HUES6 (cell line): ENCODE measurements at regions not wholly inside any gene's neighbourhood (a gene's known extent, or its start where the extent isn't known, plus 50 kb on each side); places are given as distances from the start of the nearest gene placed in this dataset.
A peak's percentile ranks its signal among the peaks of the same experiment; 100 is the strongest.
"Not testable (repeated sequence)": the region's sequence is repeated elsewhere in the genome, so short reads cannot be mapped to it uniquely, and the experiment has no call there.

Source experiments
- H3K27ac ChIP-seq: 2 replicates; pipeline ENCODE4 v1.7.0; 2013; ENCODE audit warnings: low read depth, mild to moderate bottlenecking, low read length, inconsistent platforms
- H3K27me3 ChIP-seq: 2 replicates; pipeline ENCODE4 v1.6.1; 2013; ENCODE audit warnings: low read length; ENCODE audit not compliant: control insufficient read depth, insufficient read depth
- H3K36me3 ChIP-seq: 2 replicates; pipeline ENCODE4 v1.6.1; 2013; ENCODE audit warnings: low read length; ENCODE audit not compliant: control insufficient read depth, insufficient read depth
- H3K4me1 ChIP-seq: 2 replicates; pipeline ENCODE4 v1.6.1; 2013; ENCODE audit warnings: low read length; ENCODE audit not compliant: control insufficient read depth, insufficient read depth
- H3K4me3 ChIP-seq: 2 replicates; pipeline ENCODE4 v1.5.1; 2013; ENCODE audit warnings: low read depth, low read length
- H3K9ac ChIP-seq: one replicate; pipeline ENCODE4 v1.6.1; 2013; ENCODE audit warnings: mild to moderate bottlenecking, low read length
- H3K9me3 ChIP-seq: 2 replicates; pipeline ENCODE4 v1.6.1; 2013; ENCODE audit warnings: low read depth, low read length; ENCODE audit not compliant: control insufficient read depth, insufficient read depth

GRCh38 chr15:35695003-35695402, 149.0 kb upstream of the DPH6 start:
- no peak overlapping the region for H3K4me3 ChIP-seq
- H3K36me3 ChIP-seq = no peaks in the 10 kb centered on the region
- no peaks in the 10 kb centered on the region for H3K27me3 ChIP-seq
- H3K27ac ChIP-seq = no peak overlapping the region
- no peaks in the 10 kb centered on the region for H3K9me3 ChIP-seq
- H3K4me1 ChIP-seq = peaks cover 27% of the 10 kb centered on the region
- H3K9ac ChIP-seq = no peak overlapping the region

DNA sequence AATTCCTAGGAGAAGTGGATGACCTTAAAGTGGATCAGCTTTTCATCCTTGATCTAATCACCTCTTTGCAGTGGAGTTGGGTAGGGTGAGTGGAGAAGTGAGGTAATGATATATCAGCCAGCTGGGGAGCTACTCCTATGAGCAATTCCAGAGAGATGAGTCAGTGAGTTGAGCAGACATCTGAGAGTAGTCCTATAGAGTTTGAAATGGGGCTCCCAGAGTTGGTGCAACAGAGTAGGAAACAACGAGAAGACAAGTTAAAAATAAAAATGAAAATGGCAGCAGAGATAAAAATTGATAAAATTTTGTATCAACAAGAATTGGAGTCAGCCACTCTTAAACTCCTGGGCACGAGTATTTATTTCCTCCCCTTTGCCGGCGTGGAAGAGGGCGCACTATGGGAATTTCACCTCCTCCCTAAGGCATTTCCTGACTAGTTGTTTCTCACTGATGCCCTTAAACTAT, 150.8 kb upstream of the DPH6 start:
- H3K27ac ChIP-seq = peak overlapping the region; percentile 57; the same call in 1 of the 2 replicates
- no peaks in the 10 kb centered on the region for H3K9me3 ChIP-seq
- H3K9ac ChIP-seq = no peak overlapping the region
- peaks cover 27% of the 10 kb centered on the region for H3K4me1 ChIP-seq
- H3K27me3 ChIP-seq = no peaks in the 10 kb centered on the region
- no peaks in the 10 kb centered on the region for H3K36me3 ChIP-seq
- no peak overlapping the region for H3K4me3 ChIP-seq

GRCh38 chr15:35697549-35698299, 151.8 kb upstream of the DPH6 start:
- Histone ChIP-seq H3K27ac (peak overlapping the region; percentile 57; the same call in 1 of the 2 replicates), H3K9ac (no peak overlapping the region), H3K4me1 (peaks cover 27% of the 10 kb centered on the region), H3K4me3 (no peak overlapping the region), H3K9me3 (no peaks in the 10 kb centered on the region), H3K36me3 (no peaks in the 10 kb centered on the region), H3K27me3 (no peaks in the 10 kb centered on the region)

- Histone ChIP-seq H3K27me3 (no peaks in the 10 kb centered on the region), H3K27ac (peak overlapping the region; percentile 57; the same call in 1 of the 2 replicates), H3K9ac (no peak overlapping the region), H3K4me1 (peaks cover 27% of the 10 kb centered on the region), H3K9me3 (no peaks in the 10 kb centered on the region), H3K36me3 (no peaks in the 10 kb centered on the region), H3K4me3 (no peak overlapping the region)
Measured at GRCh38 chr15:35698331-35698730, 152.4 kb upstream of the DPH6 start.

DNA sequence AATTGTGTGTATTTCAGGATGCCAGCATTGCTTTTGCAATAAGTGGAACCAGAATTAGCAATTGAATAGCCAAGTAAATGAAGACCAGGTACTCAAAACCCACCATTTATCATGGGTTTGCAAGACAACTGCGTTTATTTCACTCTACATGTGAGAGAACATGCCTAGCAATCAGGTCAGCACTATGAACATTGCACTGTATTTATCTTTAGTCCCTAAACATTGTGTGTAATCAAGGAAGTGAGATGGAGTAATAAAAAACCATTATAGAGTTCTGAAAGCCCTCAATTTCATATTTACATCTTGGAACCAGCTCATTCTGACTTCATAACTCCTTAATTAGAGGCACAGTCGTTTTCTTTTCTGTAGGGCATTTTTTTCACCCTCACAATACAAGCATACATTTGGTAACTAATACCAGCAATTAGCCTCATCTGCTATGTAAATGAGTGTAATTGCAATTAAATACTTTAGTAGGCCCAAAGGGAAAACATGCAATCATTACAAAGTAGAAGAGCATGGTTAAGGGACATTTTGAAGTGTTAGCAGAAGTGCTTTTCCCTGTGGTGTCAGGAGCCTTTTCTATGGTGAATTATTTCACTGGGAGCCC, 153.1 kb upstream of the DPH6 start:
- Histone ChIP-seq H3K9ac (no peak overlapping the region), H3K36me3 (no peaks in the 10 kb centered on the region), H3K27me3 (no peaks in the 10 kb centered on the region), H3K4me3 (no peak overlapping the region), H3K9me3 (no peaks in the 10 kb centered on the region), H3K27ac (no peak overlapping the region), H3K4me1 (peaks cover 27% of the 10 kb centered on the region)

DNA sequence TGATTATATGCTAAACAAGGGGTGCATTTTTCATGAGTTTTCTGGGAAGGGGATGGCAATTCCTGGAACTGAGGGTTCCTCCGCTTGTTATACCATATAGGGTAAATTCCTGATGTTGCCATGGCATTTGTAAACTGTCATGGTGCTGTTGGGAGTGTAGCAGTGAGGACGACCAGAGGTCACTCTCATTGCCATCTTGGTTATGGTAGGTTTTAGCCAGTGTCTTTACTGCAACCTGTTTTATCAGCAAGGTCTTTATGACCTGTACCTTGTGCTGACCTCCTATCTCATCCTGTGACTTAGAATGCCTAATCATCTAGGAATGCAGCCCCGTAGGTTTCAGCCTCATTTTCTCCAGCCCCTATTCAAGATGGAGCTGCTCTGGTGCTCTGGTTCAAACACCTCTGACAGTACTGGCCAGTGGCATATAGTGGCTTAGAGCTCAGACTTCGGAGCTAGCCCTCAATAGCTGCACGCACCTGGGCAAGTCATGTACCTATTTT, 154.2 kb upstream of the DPH6 start:
- H3K4me3 ChIP-seq, H3K27ac ChIP-seq, H3K9me3 ChIP-seq, H3K9ac ChIP-seq, H3K27me3 ChIP-seq, H3K36me3 ChIP-seq: not testable (repeated sequence)
- H3K4me1 ChIP-seq = peaks cover 31% of the 10 kb centered on the region

GRCh38 chr15:35701402-35702046, 155.6 kb upstream of the DPH6 start:
- Histone ChIP-seq H3K4me3 (no peak overlapping the region), H3K9ac (no peak overlapping the region), H3K27me3 (no peaks in the 10 kb centered on the region)

GRCh38 chr15:35702946-35703495, 157.1 kb upstream of the DPH6 start:
- Histone ChIP-seq H3K4me3 (no peak overlapping the region), H3K9ac (no peak overlapping the region), H3K36me3 (no peaks in the 10 kb centered on the region), H3K9me3 (no peaks in the 10 kb centered on the region), H3K27me3 (no peaks in the 10 kb centered on the region), H3K4me1 (peaks cover 26% of the 10 kb centered on the region), H3K27ac (no peak overlapping the region)

More at GRCh38 chr15:35701402-35702046, 155.6 kb upstream of the DPH6 start:
- Histone ChIP-seq H3K27ac (no peak overlapping the region), H3K36me3 (no peaks in the 10 kb centered on the region), H3K9me3 (no peaks in the 10 kb centered on the region), H3K4me1 (peaks cover 41% of the 10 kb centered on the region)

GRCh38 chr15:35705030-35705883, 159.3 kb upstream of the DPH6 start:
- H3K4me1 ChIP-seq = peaks cover 16% of the 10 kb centered on the region
- H3K27ac ChIP-seq = no peak overlapping the region
- H3K9me3 ChIP-seq = no peaks in the 10 kb centered on the region
- H3K36me3 ChIP-seq = no peaks in the 10 kb centered on the region
- no peak overlapping the region for H3K9ac ChIP-seq
- H3K27me3 ChIP-seq = no peaks in the 10 kb centered on the region
- no peak overlapping the region for H3K4me3 ChIP-seq

DNA sequence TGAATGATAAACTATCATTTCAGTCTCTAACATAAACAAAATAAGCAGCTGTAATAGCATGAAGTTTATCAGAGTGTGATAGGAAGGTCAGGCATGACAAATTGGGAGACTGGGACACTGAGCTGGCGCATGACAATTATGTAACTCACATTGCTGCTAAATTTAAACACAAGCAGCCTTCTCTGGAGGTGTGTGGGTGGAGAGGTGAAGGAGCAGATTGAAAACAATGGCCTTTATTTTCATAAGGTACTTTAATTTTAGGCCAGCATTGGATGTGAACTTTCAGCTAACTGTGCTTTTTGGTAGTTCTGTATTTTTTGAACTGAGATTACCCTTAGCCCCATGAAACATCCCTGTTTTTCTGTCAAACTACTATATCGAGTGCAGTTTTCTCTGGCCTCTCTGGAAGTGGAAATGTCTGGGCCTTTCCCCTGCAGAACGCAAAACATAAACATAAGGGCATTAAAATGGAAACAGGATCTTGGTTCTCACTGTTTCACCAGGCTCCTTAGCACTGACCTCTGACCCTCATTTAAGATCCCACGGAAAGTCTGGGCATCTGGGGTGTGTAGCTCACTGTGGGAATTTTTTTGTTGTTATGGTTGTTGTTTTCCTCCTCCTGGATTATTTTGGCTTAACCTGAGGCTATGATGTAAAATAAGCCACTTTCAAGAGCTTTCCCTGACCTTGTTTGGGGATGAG, 160.1 kb upstream of the DPH6 start:
- H3K4me1 ChIP-seq = peaks cover 16% of the 10 kb centered on the region
- H3K27ac ChIP-seq = no peak overlapping the region
- H3K9ac ChIP-seq = no peak overlapping the region
- no peak overlapping the region for H3K4me3 ChIP-seq
- no peaks in the 10 kb centered on the region for H3K9me3 ChIP-seq
- no peaks in the 10 kb centered on the region for H3K36me3 ChIP-seq
- no peaks in the 10 kb centered on the region for H3K27me3 ChIP-seq
